ENCODE measurements at regions not wholly inside any gene's neighbourhood (a gene's known extent, or its start where the extent isn't known, plus 50 kb on each side); places are given as distances from the start of the nearest gene placed in this dataset.

DNA sequence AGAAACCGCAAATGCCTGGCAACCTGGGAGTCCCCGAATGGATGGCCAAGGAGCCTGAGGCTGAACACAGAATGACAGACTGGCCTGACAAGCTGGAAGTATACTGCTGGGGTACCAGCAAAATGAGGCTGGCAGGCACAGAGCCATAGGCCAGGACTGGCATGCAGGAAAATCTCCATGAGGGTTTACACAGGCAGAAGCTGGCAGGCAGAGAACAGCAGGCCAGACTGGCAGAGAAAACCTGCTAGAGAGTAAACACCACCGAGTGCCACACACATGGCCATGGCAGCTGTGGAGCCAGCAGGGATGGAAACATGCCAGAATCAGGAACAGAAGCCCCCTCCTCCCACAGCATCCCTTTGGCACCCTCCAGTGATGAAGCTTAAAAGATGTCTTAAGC lies 63.4 kb downstream of the CRPPA start:
- Histone ChIP-seq H3K9me2 (replicated peaks; ENCODE audit: low read depth, low read length) (no peaks in the 10 kb centered on the region), H2AFZ (ENCODE audit: low read length) (no peak overlapping the region), H3K27me3 (ENCODE audit: insufficient read depth, low read length, poor library complexity, severe bottlenecking) (no peaks in the 10 kb centered on the region), H3F3A (ENCODE audit: low read depth) (no peaks in the 10 kb centered on the region), H3K79me2 (ENCODE audit: insufficient read depth, low read length) (no peaks in the 10 kb centered on the region), H3K9ac (ENCODE audit: low read depth, low read length, poor library complexity, severe bottlenecking) (no peak overlapping the region), H3K9me3 (ENCODE audit: insufficient read depth, low read depth, low read length) (no peaks in the 10 kb centered on the region), H4K20me1 (ENCODE audit: insufficient read depth, low read length, poor library complexity, severe bottlenecking) (no peaks in the 10 kb centered on the region), H3K4me3 (ENCODE audit: low read length, poor library complexity, severe bottlenecking) (no peak overlapping the region), H3K36me3 (ENCODE audit: insufficient read depth, low read length) (no peaks in the 10 kb centered on the region), H3K4me1 (ENCODE audit: insufficient read depth, low read length, poor library complexity, severe bottlenecking) (peaks cover 33% of the 10 kb centered on the region), H3K4me2 (ENCODE audit: low read depth, low read length, poor library complexity, severe bottlenecking) (no peak overlapping the region)
- no peak for TF ChIP-seq EZH2phosphoT487 (IDR thresholded peaks at IDR 0.05; ENCODE audit: borderline replicate concordance)
- TF ChIP-seq, protein P1, sequence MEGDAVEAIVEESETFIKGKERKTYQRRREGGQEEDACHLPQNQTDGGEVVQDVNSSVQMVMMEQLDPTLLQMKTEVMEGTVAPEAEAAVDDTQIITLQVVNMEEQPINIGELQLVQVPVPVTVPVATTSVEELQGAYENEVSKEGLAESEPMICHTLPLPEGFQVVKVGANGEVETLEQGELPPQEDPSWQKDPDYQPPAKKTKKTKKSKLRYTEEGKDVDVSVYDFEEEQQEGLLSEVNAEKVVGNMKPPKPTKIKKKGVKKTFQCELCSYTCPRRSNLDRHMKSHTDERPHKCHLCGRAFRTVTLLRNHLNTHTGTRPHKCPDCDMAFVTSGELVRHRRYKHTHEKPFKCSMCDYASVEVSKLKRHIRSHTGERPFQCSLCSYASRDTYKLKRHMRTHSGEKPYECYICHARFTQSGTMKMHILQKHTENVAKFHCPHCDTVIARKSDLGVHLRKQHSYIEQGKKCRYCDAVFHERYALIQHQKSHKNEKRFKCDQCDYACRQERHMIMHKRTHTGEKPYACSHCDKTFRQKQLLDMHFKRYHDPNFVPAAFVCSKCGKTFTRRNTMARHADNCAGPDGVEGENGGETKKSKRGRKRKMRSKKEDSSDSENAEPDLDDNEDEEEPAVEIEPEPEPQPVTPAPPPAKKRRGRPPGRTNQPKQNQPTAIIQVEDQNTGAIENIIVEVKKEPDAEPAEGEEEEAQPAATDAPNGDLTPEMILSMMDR (conservative IDR thresholded peaks at IDR 0.05; ENCODE audit: low read length) = no peak

DNA sequence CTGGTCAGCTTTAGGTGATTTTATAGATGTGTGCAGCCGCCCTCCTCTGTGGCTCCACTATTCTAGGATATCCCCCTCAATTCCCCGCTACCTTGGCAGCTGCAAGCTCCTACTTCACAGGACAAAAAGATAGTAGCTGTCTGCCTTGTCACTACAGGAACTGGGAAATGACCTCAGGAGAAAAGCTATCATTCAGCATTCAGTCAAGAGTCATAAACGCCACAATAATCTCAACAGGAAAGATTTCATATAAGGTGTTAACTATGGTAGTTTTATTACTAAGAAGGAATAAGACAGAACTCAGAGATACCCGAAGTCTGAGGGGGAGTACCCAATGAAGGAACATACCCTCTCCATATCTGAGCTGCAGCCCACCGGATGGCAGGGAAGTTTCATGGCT lies 63.9 kb downstream of the CRPPA start:
- Histone ChIP-seq H4K20me1 (ENCODE audit: insufficient read depth, low read length, poor library complexity, severe bottlenecking) (no peaks in the 10 kb centered on the region), H3K27me3 (ENCODE audit: insufficient read depth, low read length, poor library complexity, severe bottlenecking) (no peaks in the 10 kb centered on the region), H3K36me3 (ENCODE audit: insufficient read depth, low read length) (no peaks in the 10 kb centered on the region), H3K4me3 (ENCODE audit: low read length, poor library complexity, severe bottlenecking) (no peak overlapping the region), H3K9ac (ENCODE audit: low read depth, low read length, poor library complexity, severe bottlenecking) (no peak overlapping the region), H3F3A (ENCODE audit: low read depth) (no peaks in the 10 kb centered on the region), H2AFZ (ENCODE audit: low read length) (no peak overlapping the region), H3K79me2 (ENCODE audit: insufficient read depth, low read length) (no peaks in the 10 kb centered on the region), H3K9me2 (replicated peaks; ENCODE audit: low read depth, low read length) (no peaks in the 10 kb centered on the region), H3K4me2 (ENCODE audit: low read depth, low read length, poor library complexity, severe bottlenecking) (no peak overlapping the region), H3K4me1 (ENCODE audit: insufficient read depth, low read length, poor library complexity, severe bottlenecking) (peaks cover 33% of the 10 kb centered on the region), H3K9me3 (ENCODE audit: insufficient read depth, low read depth, low read length) (peaks cover under 1% of the 10 kb centered on the region; the same call in 1 of the 2 replicates)
- TF ChIP-seq EZH2phosphoT487 (IDR thresholded peaks at IDR 0.05; ENCODE audit: borderline replicate concordance) = no peak
- TF ChIP-seq, protein P1 (conservative IDR thresholded peaks at IDR 0.05; ENCODE audit: low read length) = no peak

DNA sequence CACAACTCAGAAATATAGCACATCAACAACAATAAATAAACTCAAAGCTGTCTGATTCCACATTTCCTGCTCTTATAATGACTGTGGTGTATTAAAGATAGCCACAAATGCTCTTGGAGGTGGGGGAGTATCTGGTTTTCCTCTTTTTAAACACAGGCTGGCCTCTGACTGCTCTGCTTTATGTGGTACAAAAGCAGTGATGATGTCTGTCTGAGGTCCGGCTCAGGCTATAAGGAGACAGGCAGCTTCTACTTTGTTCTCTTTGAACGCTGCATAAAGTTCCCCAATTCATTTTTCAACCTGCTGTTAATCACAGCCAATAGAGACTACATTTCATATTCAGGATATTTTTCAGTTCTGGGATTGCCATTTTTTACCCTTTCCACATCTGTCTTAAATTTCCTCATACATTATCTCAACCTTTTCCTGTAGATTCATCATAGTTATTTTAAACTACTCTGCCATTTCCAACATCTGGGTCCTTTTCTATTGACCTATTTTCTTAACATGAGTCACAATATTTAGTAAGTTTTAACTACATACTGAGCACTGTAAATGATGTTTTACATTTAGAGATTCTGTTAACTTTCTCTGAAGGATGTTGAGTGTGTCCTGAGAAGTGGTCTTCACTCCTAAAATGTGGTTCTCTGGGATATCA lies 64.9 kb downstream of the CRPPA start:
- H3K4me3 ChIP-seq (ENCODE audit: low read length, poor library complexity, severe bottlenecking) = peak overlapping the region; percentile 16
- H3K36me3 ChIP-seq (ENCODE audit: insufficient read depth, low read length) = no peaks in the 10 kb centered on the region
- H3K27me3 ChIP-seq (ENCODE audit: insufficient read depth, low read length, poor library complexity, severe bottlenecking) = no peaks in the 10 kb centered on the region
- no peaks in the 10 kb centered on the region for H4K20me1 ChIP-seq (ENCODE audit: insufficient read depth, low read length, poor library complexity, severe bottlenecking)
- no peaks in the 10 kb centered on the region for H3K79me2 ChIP-seq (ENCODE audit: insufficient read depth, low read length)
- TF ChIP-seq, protein P1 (conservative IDR thresholded peaks at IDR 0.05; ENCODE audit: low read length) = no peak
- TF ChIP-seq EZH2phosphoT487 (IDR thresholded peaks at IDR 0.05; ENCODE audit: borderline replicate concordance) = no peak
- H3K9me3 ChIP-seq (ENCODE audit: insufficient read depth, low read depth, low read length) = peaks cover 2% of the 10 kb centered on the region; the same call in 1 of the 2 replicates
- peak overlapping the region; percentile 68 for H2AFZ ChIP-seq (ENCODE audit: low read length)
- H3F3A ChIP-seq (ENCODE audit: low read depth) = no peaks in the 10 kb centered on the region
- H3K4me2 ChIP-seq (ENCODE audit: low read depth, low read length, poor library complexity, severe bottlenecking) = peak overlapping the region; percentile 52
- H3K9ac ChIP-seq (ENCODE audit: low read depth, low read length, poor library complexity, severe bottlenecking) = no peak overlapping the region
- peaks cover 33% of the 10 kb centered on the region for H3K4me1 ChIP-seq (ENCODE audit: insufficient read depth, low read length, poor library complexity, severe bottlenecking)
- no peaks in the 10 kb centered on the region for H3K9me2 ChIP-seq (replicated peaks; ENCODE audit: low read depth, low read length)
